A549 (cell line): ENCODE measurements at regions not wholly inside any gene's neighbourhood (a gene's known extent, or its start where the extent isn't known, plus 50 kb on each side); places are given as distances from the start of the nearest gene placed in this dataset.

Experiments used
- ATAC-seq, 2 experiments: fragments of 200-7000 bp in 1 of 2; fragments of >200 bp in 1 of 2; cut with Nextera tagmentation in 1 of 2; cut with Tn5 transposase in 1 of 2; 3 replicates each; pipeline versions ENCODE4 v1.8.0 to v1.9.1; 2018 to 2020; ENCODE audit warnings: mild to moderate bottlenecking in 1 of 2, moderate library complexity in 1 of 2
- CTCF ChIA-PET: fragments of 300-600 bp; sonication (Branson Sonifier 250); formaldehyde crosslinking; extraction: SDS; loops from one replicate; lab custom pipeline; 2021; ENCODE audit warnings: antibody characterized with exemption, inconsistent platforms; lab: Yijun Ruan, JAX
- POLR2A ChIA-PET: fragments of 350-600 bp; formaldehyde crosslinking; extraction: SDS; loops from one replicate; lab custom pipeline; 2021; ENCODE audit warnings: antibody characterized with exemption, inconsistent platforms; lab: Yijun Ruan, JAX
- DNase-seq, 2 experiments: peaks; one replicate each; pipeline versions ENCODE4 v3.0.0 to v3.0.0-alpha.2; 2011 to 2016; ENCODE audit warnings: low read depth in 1 of 2, low spot score in 1 of 2
- FAIRE-seq: peaks from 2 replicates; lab custom pipeline; 2011; peaks lifted over from hg19 to GRCh38; lab: Jason Lieb, UNC
- H3K27ac ChIP-seq, 2 experiments: fragments of >200 bp; sonication (Bioruptor Twin); formaldehyde crosslinking; 3 replicates each; pipeline ENCODE4 v1.5.1; 2016 to 2017
- H3K4me1 ChIP-seq: fragments of >200 bp; sonication (Bioruptor Twin); formaldehyde crosslinking; 3 replicates; pipeline ENCODE4 v1.6.1; 2016
- H3K4me2 ChIP-seq: fragments of >200 bp; sonication (Bioruptor Twin); formaldehyde crosslinking; 3 replicates; pipeline ENCODE4 v1.6.1; 2016
- H3K4me3 ChIP-seq: fragments of >200 bp; sonication (Bioruptor Twin); formaldehyde crosslinking; 3 replicates; pipeline ENCODE4 v1.5.1; 2016
- H3K9me3 ChIP-seq: fragments of >200 bp; sonication (Bioruptor Twin); formaldehyde crosslinking; 3 replicates; pipeline ENCODE4 v1.6.1; 2016
- ATOH8 ChIP-seq: fragments of 250-450 bp; sonication (Bioruptor Pico); IDR thresholded peaks from 2 replicates; pipeline ENCODE4 v1.5.0; 2020; ENCODE audit warnings: low read depth, mild to moderate bottlenecking, moderate library complexity
- BHLHE40 ChIP-seq: IDR thresholded peaks from 2 replicates; pipeline ENCODE4 v1.6.1; 2012; ENCODE audit warnings: low read depth, low read length, inconsistent platforms
- CBX8 ChIP-seq: fragments of 200-600 bp; sonication (generic); IDR thresholded peaks from 2 replicates; pipeline ENCODE4 v1.6.1; 2016
- CEBPB ChIP-seq, 2 experiments: fragments of >200 bp in 1 of 2; sonication (Bioruptor Twin) in 1 of 2; formaldehyde crosslinking in 1 of 2; IDR thresholded peaks; 2 replicates each; pipeline ENCODE4 v1.6.1; 2012 to 2016
- ESRRA ChIP-seq: fragments of 150-350 bp; IDR thresholded peaks from 2 replicates; pipeline ENCODE4 v1.6.1; 2014; ENCODE audit warnings: mild to moderate bottlenecking, low read length, borderline replicate concordance
- FOSB ChIP-seq: fragments of 250-450 bp; sonication (Bioruptor Pico); IDR thresholded peaks from 2 replicates; pipeline ENCODE4 v1.5.0; 2020; ENCODE audit warnings: mild to moderate bottlenecking, moderate library complexity
- FOXS1 ChIP-seq: fragments of 250-450 bp; sonication (Bioruptor Pico); IDR thresholded peaks from 2 replicates; pipeline ENCODE4 v1.5.0; 2020; ENCODE audit warnings: mild to moderate bottlenecking, moderate library complexity
- GATA3 ChIP-seq: IDR thresholded peaks from 2 replicates; pipeline ENCODE4 v1.6.1; 2012; ENCODE audit warnings: borderline replicate concordance
- HEYL ChIP-seq: fragments of 250-450 bp; sonication (Bioruptor Pico); IDR thresholded peaks from 2 replicates; pipeline ENCODE4 v1.8.0; 2021; ENCODE audit warnings: mild to moderate bottlenecking, moderate library complexity
- KDM1A ChIP-seq: fragments of 200-600 bp; sonication (generic); IDR thresholded peaks from 2 replicates; pipeline ENCODE4 v1.6.1; 2016; ENCODE audit warnings: low read depth, mild to moderate bottlenecking
- MAFK ChIP-seq: fragments of 450-650 bp; IDR thresholded peaks from 2 replicates; pipeline ENCODE4 v1.6.1; 2014; ENCODE audit not compliant: partially characterized antibody
- MAZ ChIP-seq: fragments of 150-350 bp; IDR thresholded peaks from 2 replicates; pipeline ENCODE4 v1.6.1; 2014; ENCODE audit warnings: antibody characterized with exemption, low read depth, low read length, borderline replicate concordance
- MYC ChIP-seq: IDR thresholded peaks from 2 replicates; pipeline ENCODE4 v1.6.1; 2012; ENCODE audit warnings: mild to moderate bottlenecking, inconsistent platforms, low read length, improper control_type of control experiment, borderline replicate concordance
- NFE2L2 ChIP-seq: fragments of 150-350 bp; conservative IDR thresholded peaks from 2 replicates; pipeline ENCODE4 v1.6.1; 2014; ENCODE audit warnings: low read length
- NR3C1 ChIP-seq: fragments of >200 bp; sonication (Bioruptor Twin); formaldehyde crosslinking; IDR thresholded peaks from 3 replicates; pipeline ENCODE4 v1.6.1; 2017
- PHF8 ChIP-seq: fragments of 200-600 bp; sonication (generic); IDR thresholded peaks from 2 replicates; pipeline ENCODE4 v1.6.1; 2016; ENCODE audit warnings: low read depth, mild to moderate bottlenecking, antibody characterized with exemption, moderate library complexity, borderline replicate concordance
- RCOR1 ChIP-seq: fragments of 150-350 bp; IDR thresholded peaks from 2 replicates; pipeline ENCODE4 v1.6.1; 2014; ENCODE audit warnings: antibody characterized with exemption, low read length, low read depth
- TFCP2L1 ChIP-seq: fragments of 250-450 bp; sonication (Bioruptor Pico); IDR thresholded peaks from 2 replicates; pipeline ENCODE4 v1.5.0; 2021; ENCODE audit warnings: mild to moderate bottlenecking
- ZC3H11A ChIP-seq: fragments of 450-650 bp; IDR thresholded peaks from 2 replicates; pipeline ENCODE4 v1.6.1; 2014; ENCODE audit warnings: antibody characterized with exemption, mild to moderate bottlenecking
- ZNF302 ChIP-seq: fragments of 250-450 bp; sonication (Bioruptor Pico); IDR thresholded peaks from 2 replicates; pipeline ENCODE4 v1.9.0; 2021; ENCODE audit warnings: inconsistent platforms, mild to moderate bottlenecking, moderate library complexity
- ZSCAN20 ChIP-seq: fragments of 250-450 bp; sonication (Bioruptor Pico); IDR thresholded peaks from 2 replicates; pipeline ENCODE4 v1.8.0; 2022; ENCODE audit warnings: mild to moderate bottlenecking, moderate library complexity
- WGBS: methylation state at CpG from one replicate; pipeline ENCODE4 v1.1.6; 2017; ENCODE audit errors: missing lambda C conversion rate; 5-methylcytosine and 5-hydroxymethylcytosine counted together
- TF ChIP-seq, protein P1 (sequence below): fragments of 200-600 bp; sonication (generic); IDR thresholded peaks from 2 replicates; pipeline ENCODE4 v1.6.1; 2016; ENCODE audit warnings: antibody characterized with exemption, mild to moderate bottlenecking, moderate library complexity
- TF ChIP-seq, protein P2 (sequence below): fragments of 250-450 bp; sonication (Bioruptor Pico); IDR thresholded peaks from 2 replicates; pipeline ENCODE4 v1.5.0; 2021; ENCODE audit warnings: mild to moderate bottlenecking, moderate library complexity, borderline replicate concordance
- TF ChIP-seq, protein P3 (sequence below): fragments of 150-350 bp; IDR thresholded peaks from 2 replicates; pipeline ENCODE4 v1.6.1; 2014; ENCODE audit warnings: low read depth, mild to moderate bottlenecking, low read length
- TF ChIP-seq, protein P4 (sequence below): IDR thresholded peaks from 2 replicates; pipeline ENCODE4 v1.6.1; 2012
- TF ChIP-seq, protein P5 (sequence below): fragments of >200 bp; sonication (Bioruptor Twin); formaldehyde crosslinking; IDR thresholded peaks from 2 replicates; pipeline ENCODE4 v1.6.1; 2016

GRCh38 chr4:125975861-125976397 is 661.2 kb downstream of the FAT4 start:
- H3K27ac ChIP-seq: no peak overlapping the region
- POLR2A ChIA-PET: no interaction called here
- no peaks in the 10 kb centered on the region for H3K9me3 ChIP-seq
- no peaks in the 10 kb centered on the region for H3K4me1 ChIP-seq
- no peak overlapping the region for H3K4me2 ChIP-seq
- no peak for TF ChIP-seq CBX8
- TF ChIP-seq ZSCAN20: no peak
- no peak for TF ChIP-seq BHLHE40
- TF ChIP-seq HEYL (CRISPR knock-in tag): no peak
- no peak for TF ChIP-seq TFCP2L1 (CRISPR knock-in tag)
- TF ChIP-seq, protein P1, sequence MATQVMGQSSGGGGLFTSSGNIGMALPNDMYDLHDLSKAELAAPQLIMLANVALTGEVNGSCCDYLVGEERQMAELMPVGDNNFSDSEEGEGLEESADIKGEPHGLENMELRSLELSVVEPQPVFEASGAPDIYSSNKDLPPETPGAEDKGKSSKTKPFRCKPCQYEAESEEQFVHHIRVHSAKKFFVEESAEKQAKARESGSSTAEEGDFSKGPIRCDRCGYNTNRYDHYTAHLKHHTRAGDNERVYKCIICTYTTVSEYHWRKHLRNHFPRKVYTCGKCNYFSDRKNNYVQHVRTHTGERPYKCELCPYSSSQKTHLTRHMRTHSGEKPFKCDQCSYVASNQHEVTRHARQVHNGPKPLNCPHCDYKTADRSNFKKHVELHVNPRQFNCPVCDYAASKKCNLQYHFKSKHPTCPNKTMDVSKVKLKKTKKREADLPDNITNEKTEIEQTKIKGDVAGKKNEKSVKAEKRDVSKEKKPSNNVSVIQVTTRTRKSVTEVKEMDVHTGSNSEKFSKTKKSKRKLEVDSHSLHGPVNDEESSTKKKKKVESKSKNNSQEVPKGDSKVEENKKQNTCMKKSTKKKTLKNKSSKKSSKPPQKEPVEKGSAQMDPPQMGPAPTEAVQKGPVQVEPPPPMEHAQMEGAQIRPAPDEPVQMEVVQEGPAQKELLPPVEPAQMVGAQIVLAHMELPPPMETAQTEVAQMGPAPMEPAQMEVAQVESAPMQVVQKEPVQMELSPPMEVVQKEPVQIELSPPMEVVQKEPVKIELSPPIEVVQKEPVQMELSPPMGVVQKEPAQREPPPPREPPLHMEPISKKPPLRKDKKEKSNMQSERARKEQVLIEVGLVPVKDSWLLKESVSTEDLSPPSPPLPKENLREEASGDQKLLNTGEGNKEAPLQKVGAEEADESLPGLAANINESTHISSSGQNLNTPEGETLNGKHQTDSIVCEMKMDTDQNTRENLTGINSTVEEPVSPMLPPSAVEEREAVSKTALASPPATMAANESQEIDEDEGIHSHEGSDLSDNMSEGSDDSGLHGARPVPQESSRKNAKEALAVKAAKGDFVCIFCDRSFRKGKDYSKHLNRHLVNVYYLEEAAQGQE: no peak
- TF ChIP-seq GATA3: no peak
- no peak for TF ChIP-seq NFE2L2
- no peak for TF ChIP-seq ZC3H11A
- no peak for TF ChIP-seq CEBPB (IDR thresholded peaks at IDR 0.05)
- TF ChIP-seq ATOH8 (CRISPR knock-in tag): no peak
- TF ChIP-seq FOXS1 (CRISPR knock-in tag): no peak
- TF ChIP-seq, protein P2, sequence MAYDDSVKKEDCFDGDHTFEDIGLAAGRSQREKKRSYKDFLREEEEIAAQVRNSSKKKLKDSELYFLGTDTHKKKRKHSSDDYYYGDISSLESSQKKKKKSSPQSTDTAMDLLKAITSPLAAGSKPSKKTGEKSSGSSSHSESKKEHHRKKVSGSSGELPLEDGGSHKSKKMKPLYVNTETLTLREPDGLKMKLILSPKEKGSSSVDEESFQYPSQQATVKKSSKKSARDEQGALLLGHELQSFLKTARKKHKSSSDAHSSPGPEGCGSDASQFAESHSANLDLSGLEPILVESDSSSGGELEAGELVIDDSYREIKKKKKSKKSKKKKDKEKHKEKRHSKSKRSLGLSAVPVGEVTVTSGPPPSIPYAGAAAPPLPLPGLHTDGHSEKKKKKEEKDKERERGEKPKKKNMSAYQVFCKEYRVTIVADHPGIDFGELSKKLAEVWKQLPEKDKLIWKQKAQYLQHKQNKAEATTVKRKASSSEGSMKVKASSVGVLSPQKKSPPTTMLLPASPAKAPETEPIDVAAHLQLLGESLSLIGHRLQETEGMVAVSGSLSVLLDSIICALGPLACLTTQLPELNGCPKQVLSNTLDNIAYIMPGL (CRISPR knock-in tag): no peak
- no peak for TF ChIP-seq NR3C1
- CTCF ChIA-PET: no interaction called here
- no peak overlapping the region for H3K4me3 ChIP-seq
- ATAC-seq (no peak), DNase-seq (no peak), FAIRE-seq (no peak)
- WGBS: 45% methylated on average over 4 of the region's 4 CpGs

- no peak for DNase-seq
- H3K4me1 ChIP-seq: no peaks in the 10 kb centered on the region
- no peak overlapping the region for H3K4me3 ChIP-seq
- ChIA-PET POLR2A (no interaction called here), CTCF (no interaction called here)
- 37% methylated on average over 6 of the region's 6 CpGs for WGBS
- no peak overlapping the region for H3K27ac ChIP-seq
- ATAC-seq: no peak
- no peaks in the 10 kb centered on the region for H3K9me3 ChIP-seq
- H3K4me2 ChIP-seq: no peak overlapping the region
- FAIRE-seq: no peak
- TF ChIP-seq, protein P1: no peak
- TF ChIP-seq, protein P3, sequence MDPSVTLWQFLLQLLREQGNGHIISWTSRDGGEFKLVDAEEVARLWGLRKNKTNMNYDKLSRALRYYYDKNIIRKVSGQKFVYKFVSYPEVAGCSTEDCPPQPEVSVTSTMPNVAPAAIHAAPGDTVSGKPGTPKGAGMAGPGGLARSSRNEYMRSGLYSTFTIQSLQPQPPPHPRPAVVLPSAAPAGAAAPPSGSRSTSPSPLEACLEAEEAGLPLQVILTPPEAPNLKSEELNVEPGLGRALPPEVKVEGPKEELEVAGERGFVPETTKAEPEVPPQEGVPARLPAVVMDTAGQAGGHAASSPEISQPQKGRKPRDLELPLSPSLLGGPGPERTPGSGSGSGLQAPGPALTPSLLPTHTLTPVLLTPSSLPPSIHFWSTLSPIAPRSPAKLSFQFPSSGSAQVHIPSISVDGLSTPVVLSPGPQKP: no peak
- no peak for TF ChIP-seq RCOR1
- TF ChIP-seq FOSB (CRISPR knock-in tag): no peak
- TF ChIP-seq MAFK: no peak
- TF ChIP-seq PHF8: no peak
- no peak for TF ChIP-seq GATA3
- no peak for TF ChIP-seq TFCP2L1 (CRISPR knock-in tag)
- TF ChIP-seq FOXS1 (CRISPR knock-in tag): no peak
- TF ChIP-seq MYC: no peak
- no peak for TF ChIP-seq ZNF302 (CRISPR knock-in tag)
- TF ChIP-seq ZSCAN20: no peak
- no peak for TF ChIP-seq BHLHE40
- no peak for TF ChIP-seq HEYL (CRISPR knock-in tag)
- no peak for TF ChIP-seq ESRRA
- no peak for TF ChIP-seq MAZ
- TF ChIP-seq, protein P4, sequence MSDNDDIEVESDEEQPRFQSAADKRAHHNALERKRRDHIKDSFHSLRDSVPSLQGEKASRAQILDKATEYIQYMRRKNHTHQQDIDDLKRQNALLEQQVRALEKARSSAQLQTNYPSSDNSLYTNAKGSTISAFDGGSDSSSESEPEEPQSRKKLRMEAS: no peak
- TF ChIP-seq, protein P5, sequence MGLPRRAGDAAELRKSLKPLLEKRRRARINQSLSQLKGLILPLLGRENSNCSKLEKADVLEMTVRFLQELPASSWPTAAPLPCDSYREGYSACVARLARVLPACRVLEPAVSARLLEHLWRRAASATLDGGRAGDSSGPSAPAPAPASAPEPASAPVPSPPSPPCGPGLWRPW: no peak
- TF ChIP-seq KDM1A: no peak
These were observed 665.2 kb downstream of the FAT4 start for GRCh38 chr4:125979950-125980349.
